Activated B cell treated with CpG ODN at 0.5 μM for 24 hours (primary cell): ENCODE measurements at regions not wholly inside any gene's neighbourhood (a gene's known extent, or its start where the extent isn't known, plus 50 kb on each side); places are given as distances from the start of the nearest gene placed in this dataset.

Experiments
- ATAC-seq: fragments of 200-7000 bp; cut with Tn5 transposase; one replicate; pipeline ENCODE4 v1.10.0; 2021; ENCODE audit warnings: low read depth, mild to moderate bottlenecking, moderate library complexity
- CTCF ChIA-PET: fragments of 350-600 bp; sonication (Branson Sonifier 250); formaldehyde crosslinking; loops from one replicate; lab custom pipeline; 2021; ENCODE audit warnings: antibody characterized with exemption; lab: Charles Lee
- POLR2A ChIA-PET: fragments of 350-600 bp; sonication (Branson Sonifier 250); formaldehyde crosslinking; loops from one replicate; lab custom pipeline; 2021; ENCODE audit warnings: antibody characterized with exemption; lab: Charles Lee
- DNase-seq: peaks from one replicate; pipeline ENCODE4 v3.0.0; 2022
- H3K27ac Mint-ChIP-seq: one replicate; pipeline ENCODE4 v1.8.0; 2020; ENCODE audit warnings: mixed read lengths
- H3K27me3 Mint-ChIP-seq: one replicate; pipeline ENCODE4 v1.8.0; 2021; ENCODE audit warnings: mixed read lengths
- H3K36me3 Mint-ChIP-seq: one replicate; pipeline ENCODE4 v1.8.0; 2021; ENCODE audit warnings: low read depth, mixed read lengths
- H3K4me1 Mint-ChIP-seq: one replicate; pipeline ENCODE4 v1.8.0; 2021; ENCODE audit warnings: mixed read lengths
- H3K4me3 Mint-ChIP-seq: one replicate; pipeline ENCODE4 v1.8.0; 2020; ENCODE audit warnings: mild to moderate bottlenecking, mixed read lengths
- H3K9me3 Mint-ChIP-seq: one replicate; pipeline ENCODE4 v1.8.0; 2020; ENCODE audit warnings: mixed read lengths
- intact Hi-C: fragments of 100-400 bp; cut with micrococcal nuclease; formaldehyde crosslinking; loops from one replicate; pipeline ENCODE4 v1.15.1; 2024
- TF ChIP-seq, protein P1 (sequence below): fragments of 200-600 bp; IDR thresholded peaks from one replicate; pipeline ENCODE4 v1.8.0; 2022; ENCODE audit warnings: antibody characterized with exemption, mild to moderate bottlenecking

DNA sequence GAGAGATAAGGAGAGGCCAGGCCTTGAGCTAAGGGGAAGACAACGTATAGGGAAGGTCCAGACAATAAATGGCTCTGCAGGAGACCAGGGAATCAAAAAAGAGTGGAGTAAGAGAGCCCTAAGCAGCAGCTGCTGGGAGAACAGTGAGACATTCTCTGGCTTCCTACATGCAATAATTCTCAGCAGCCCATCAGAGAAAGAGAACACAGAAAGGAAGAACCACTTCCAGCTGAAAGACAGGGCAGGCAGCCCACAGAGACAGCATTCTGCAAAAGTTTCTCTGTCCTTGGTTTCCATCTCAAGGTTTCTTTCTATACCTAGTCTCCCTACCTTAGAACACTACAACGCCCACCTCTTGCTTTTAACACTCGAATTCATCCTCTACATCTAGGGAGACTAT lies 189.9 kb downstream of the DEPDC1B start:
- Mint-ChIP-seq H3K4me3 (no peak overlapping the region), H3K27ac (no peak overlapping the region), H3K36me3 (no peaks in the 10 kb centered on the region), H3K27me3 (no peaks in the 10 kb centered on the region), H3K4me1 (peaks cover 42% of the 10 kb centered on the region), H3K9me3 (no peaks in the 10 kb centered on the region)
- intact Hi-C loops = no loop called here
- TF ChIP-seq, protein P1, sequence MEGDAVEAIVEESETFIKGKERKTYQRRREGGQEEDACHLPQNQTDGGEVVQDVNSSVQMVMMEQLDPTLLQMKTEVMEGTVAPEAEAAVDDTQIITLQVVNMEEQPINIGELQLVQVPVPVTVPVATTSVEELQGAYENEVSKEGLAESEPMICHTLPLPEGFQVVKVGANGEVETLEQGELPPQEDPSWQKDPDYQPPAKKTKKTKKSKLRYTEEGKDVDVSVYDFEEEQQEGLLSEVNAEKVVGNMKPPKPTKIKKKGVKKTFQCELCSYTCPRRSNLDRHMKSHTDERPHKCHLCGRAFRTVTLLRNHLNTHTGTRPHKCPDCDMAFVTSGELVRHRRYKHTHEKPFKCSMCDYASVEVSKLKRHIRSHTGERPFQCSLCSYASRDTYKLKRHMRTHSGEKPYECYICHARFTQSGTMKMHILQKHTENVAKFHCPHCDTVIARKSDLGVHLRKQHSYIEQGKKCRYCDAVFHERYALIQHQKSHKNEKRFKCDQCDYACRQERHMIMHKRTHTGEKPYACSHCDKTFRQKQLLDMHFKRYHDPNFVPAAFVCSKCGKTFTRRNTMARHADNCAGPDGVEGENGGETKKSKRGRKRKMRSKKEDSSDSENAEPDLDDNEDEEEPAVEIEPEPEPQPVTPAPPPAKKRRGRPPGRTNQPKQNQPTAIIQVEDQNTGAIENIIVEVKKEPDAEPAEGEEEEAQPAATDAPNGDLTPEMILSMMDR = no peak
- ATAC-seq = no peak
- ChIA-PET POLR2A (interaction anchor here (1.1 kb wide), 1 partner anchor 11 kb away, joined by 4 read pairs; no protein-coding TSS in a partner anchor), CTCF (interaction anchor here (0.8 kb wide), 1 partner anchor 76 kb away, joined by 3 read pairs; no protein-coding TSS in a partner anchor)
- DNase-seq = no peak

DNA sequence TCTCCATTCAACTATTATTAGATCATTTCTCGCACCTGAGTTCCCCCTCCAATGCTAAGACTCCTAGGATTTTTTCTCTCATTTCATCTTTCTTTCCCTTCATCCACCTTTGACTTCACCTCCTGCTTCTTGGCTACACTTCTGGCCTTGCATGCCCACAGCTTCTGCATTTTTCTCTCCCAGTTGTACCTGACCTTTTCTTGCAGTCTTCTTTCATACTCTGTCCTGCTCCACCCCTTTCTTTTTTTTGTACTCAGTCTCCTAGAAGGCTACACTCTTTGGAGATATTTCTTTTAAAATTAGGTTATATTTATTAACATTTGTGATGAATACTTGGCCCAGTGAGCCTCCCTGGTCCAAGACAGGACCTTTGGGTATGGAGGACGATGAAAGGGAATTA lies 190.4 kb downstream of the DEPDC1B start:
- H3K9me3 Mint-ChIP-seq = no peaks in the 10 kb centered on the region
- ChIA-PET POLR2A (no interaction called here), CTCF (interaction anchor here (0.8 kb wide), 1 partner anchor 76 kb away, joined by 3 read pairs; no protein-coding TSS in a partner anchor)
- H3K36me3 Mint-ChIP-seq = no peaks in the 10 kb centered on the region
- H3K27ac Mint-ChIP-seq = no peak overlapping the region
- H3K4me3 Mint-ChIP-seq = no peak overlapping the region
- H3K27me3 Mint-ChIP-seq = no peaks in the 10 kb centered on the region
- DNase-seq (no peak), ATAC-seq (no peak)
- intact Hi-C loops = no loop called here
- TF ChIP-seq, protein P1 = no peak
- H3K4me1 Mint-ChIP-seq = peaks cover 43% of the 10 kb centered on the region

DNA sequence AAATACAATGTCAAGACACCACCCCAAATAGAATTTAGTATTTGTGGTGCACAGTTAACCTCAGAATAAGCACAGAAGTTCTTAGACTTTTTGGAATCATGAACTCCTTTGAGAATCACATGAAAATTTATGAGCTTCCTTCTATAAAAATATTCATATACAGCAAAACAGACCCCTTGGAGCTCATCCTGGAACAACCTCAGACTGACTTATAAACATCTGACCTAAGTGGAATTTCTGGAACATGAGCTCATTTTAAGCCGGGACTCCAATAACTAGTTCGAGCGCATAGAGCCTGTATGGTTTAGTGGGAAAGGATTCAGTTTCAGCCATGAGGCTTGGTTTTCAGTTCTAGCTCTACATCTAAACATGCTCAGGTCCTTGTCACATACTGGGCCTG lies 192.3 kb downstream of the DEPDC1B start:
- ATAC-seq (no peak), DNase-seq (no peak)
- peaks cover 39% of the 10 kb centered on the region for H3K4me1 Mint-ChIP-seq
- ChIA-PET POLR2A (no interaction called here), CTCF (no interaction called here)
- TF ChIP-seq, protein P1 = no peak
- intact Hi-C loops = no loop called here
- no peaks in the 10 kb centered on the region for H3K9me3 Mint-ChIP-seq
- no peak overlapping the region for H3K27ac Mint-ChIP-seq
- H3K36me3 Mint-ChIP-seq = no peaks in the 10 kb centered on the region
- H3K4me3 Mint-ChIP-seq = no peak overlapping the region
- no peaks in the 10 kb centered on the region for H3K27me3 Mint-ChIP-seq

DNA sequence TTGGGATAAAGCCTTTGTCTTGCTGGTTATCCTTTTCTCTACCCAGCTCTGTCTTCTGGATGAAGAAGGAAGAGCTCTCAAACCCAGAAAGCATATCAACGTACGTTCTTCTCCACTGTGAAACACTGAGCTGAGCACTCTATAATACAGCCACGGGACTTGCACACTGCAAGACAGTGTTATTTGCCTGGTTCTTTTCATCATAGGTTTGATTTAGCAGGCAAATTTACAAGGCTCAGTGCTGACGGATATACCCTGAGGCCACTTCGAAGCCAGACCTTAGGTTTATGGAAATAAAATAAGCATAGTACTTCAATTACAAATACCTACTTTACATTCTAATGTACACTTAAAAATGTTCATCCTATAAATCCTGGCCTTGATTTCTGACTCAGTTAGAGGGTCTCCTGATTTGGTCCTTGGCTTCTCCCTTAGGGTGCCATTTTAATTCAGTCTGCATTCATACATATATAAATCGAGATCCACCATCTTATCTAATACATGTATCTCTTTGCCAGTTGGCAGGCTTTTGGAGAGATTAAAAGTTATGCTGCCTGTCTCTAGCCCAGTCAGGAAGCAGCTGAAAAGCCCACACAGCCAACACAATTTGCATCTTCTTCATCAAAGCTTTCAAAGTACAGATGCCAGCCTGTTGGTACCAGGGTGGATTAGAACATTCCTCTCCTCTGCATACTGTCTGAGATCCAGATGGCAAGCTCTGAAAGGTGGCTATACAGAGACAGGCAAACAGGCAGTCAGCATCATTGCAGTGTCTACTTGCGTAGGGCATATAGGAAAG lies 194.4 kb downstream of the DEPDC1B start:
- intact Hi-C loops = loop anchor here (2.0 kb wide), 1 partner anchor 15 kb away; no protein-coding TSS in a partner anchor
- H3K27me3 Mint-ChIP-seq = no peaks in the 10 kb centered on the region
- H3K36me3 Mint-ChIP-seq = no peaks in the 10 kb centered on the region
- CTCF ChIA-PET = no interaction called here
- DNase-seq (no peak), ATAC-seq (no peak)
- H3K4me3 Mint-ChIP-seq = no peak overlapping the region
- H3K4me1 Mint-ChIP-seq = peaks cover 33% of the 10 kb centered on the region
- no peaks in the 10 kb centered on the region for H3K9me3 Mint-ChIP-seq
- TF ChIP-seq, protein P1 = no peak
- no peak overlapping the region for H3K27ac Mint-ChIP-seq
- POLR2A ChIA-PET = no interaction called here

DNA sequence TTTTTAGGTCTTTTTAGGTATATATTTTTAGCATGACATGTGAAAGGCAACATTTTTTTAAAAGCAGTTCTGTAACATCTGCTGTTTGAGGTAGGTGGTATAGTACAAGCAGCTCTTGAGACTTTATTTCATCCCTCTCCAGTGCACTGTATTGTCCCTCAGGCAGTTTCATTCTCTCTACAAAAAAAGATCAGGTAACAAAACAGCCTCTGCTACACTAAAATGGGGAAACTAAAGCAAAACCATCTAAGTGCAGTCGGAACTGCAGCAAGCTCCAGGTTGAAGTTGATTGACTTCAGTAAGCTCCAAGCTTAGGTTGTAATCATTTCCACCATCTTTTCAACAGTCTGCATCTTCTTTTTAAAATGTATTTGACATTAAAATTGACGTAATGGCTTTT lies 195.6 kb downstream of the DEPDC1B start:
- intact Hi-C loops = loop anchor here (2.0 kb wide), 1 partner anchor 16 kb away; no protein-coding TSS in a partner anchor
- ChIA-PET POLR2A (interaction anchor here (0.7 kb wide), 1 partner anchor 33 kb away, joined by 3 read pairs; no protein-coding TSS in a partner anchor), CTCF (no interaction called here)
- no peak overlapping the region for H3K27ac Mint-ChIP-seq
- H3K4me1 Mint-ChIP-seq = peaks cover 23% of the 10 kb centered on the region
- no peaks in the 10 kb centered on the region for H3K27me3 Mint-ChIP-seq
- no peaks in the 10 kb centered on the region for H3K36me3 Mint-ChIP-seq
- H3K4me3 Mint-ChIP-seq = no peak overlapping the region
- H3K9me3 Mint-ChIP-seq = no peaks in the 10 kb centered on the region
- TF ChIP-seq, protein P1 = no peak
- no peak for DNase-seq
- no peak for ATAC-seq
